Effector memory CD8-positive, alpha-beta T cell (primary cell): ENCODE measurements at regions not wholly inside any gene's neighbourhood (a gene's known extent, or its start where the extent isn't known, plus 50 kb on each side); places are given as distances from the start of the nearest gene placed in this dataset.
A peak's percentile ranks its signal among the peaks of the same experiment; 100 is the strongest.

ENCODE experiments used
- ATAC-seq: fragments of 150-1000 bp; cut with Tn5 transposase; replicated peaks from 2 replicates; pipeline ENCODE4 v1.10.0; 2021; ENCODE audit warnings: mild to moderate bottlenecking, moderate library complexity
- DNase-seq, 3 experiments: peaks; one replicate each; pipeline ENCODE4 v3.0.0; 2021
- H3K27ac Mint-ChIP-seq, 2 donors: one replicate each; pipeline ENCODE4 v1.8.0; 2022; ENCODE audit warnings: mild to moderate bottlenecking in 2 of 2, mixed read lengths in 2 of 2, moderate library complexity in 2 of 2
- H3K27me3 Mint-ChIP-seq, 2 donors: one replicate each; pipeline ENCODE4 v1.8.0; 2022; ENCODE audit warnings: mixed read lengths in 2 of 2
- H3K36me3 Mint-ChIP-seq: one replicate; pipeline ENCODE4 v1.8.0; 2022; ENCODE audit warnings: mild to moderate bottlenecking, moderate library complexity, mixed read lengths; ENCODE audit not compliant: insufficient read depth
- H3K4me1 Mint-ChIP-seq, 2 donors: one replicate each; pipeline ENCODE4 v1.8.0; 2022; ENCODE audit warnings: low read depth in 2 of 2, mixed read lengths in 2 of 2
- H3K4me3 Mint-ChIP-seq, 2 donors: one replicate each; pipeline ENCODE4 v1.8.0; 2022; ENCODE audit warnings: mild to moderate bottlenecking in 2 of 2, mixed read lengths in 2 of 2, moderate library complexity in 2 of 2
- H3K9me3 Mint-ChIP-seq, 2 donors: one replicate each; pipeline ENCODE4 v1.8.0; 2022; ENCODE audit warnings: mixed read lengths in 2 of 2

- Mint-ChIP-seq H3K4me1 (peaks cover 3 to 6% of the 10 kb centered on the region in 2 donors), H3K4me3 (no peak overlapping the region), H3K36me3 (no peaks in the 10 kb centered on the region), H3K9me3 (no peaks in the 10 kb centered on the region), H3K27ac (no peak overlapping the region), H3K27me3 (peaks cover 44 to 65% of the 10 kb centered on the region in 2 donors)
- ATAC-seq (no peak), DNase-seq (no peak)
Observed at GRCh38 chr12:93165384-93165932, 212.3 kb upstream of the NUDT4 start.

GRCh38 chr12:93166541-93167307 lies 211.0 kb upstream of the NUDT4 start:
- peaks cover 3 to 6% of the 10 kb centered on the region in 2 donors for H3K4me1 Mint-ChIP-seq
- no peak overlapping the region for H3K4me3 Mint-ChIP-seq
- ATAC-seq (no peak), DNase-seq (no peak)
- H3K27ac Mint-ChIP-seq: no peak overlapping the region
- peaks cover 44 to 57% of the 10 kb centered on the region in 2 donors for H3K27me3 Mint-ChIP-seq
- no peaks in the 10 kb centered on the region for H3K9me3 Mint-ChIP-seq
- H3K36me3 Mint-ChIP-seq: no peaks in the 10 kb centered on the region

GRCh38 chr12:93167331-93167730 lies 210.4 kb upstream of the NUDT4 start:
- Mint-ChIP-seq H3K4me3 (no peak overlapping the region), H3K27me3 (peaks cover 44 to 57% of the 10 kb centered on the region in 2 donors), H3K27ac (no peak overlapping the region), H3K36me3 (no peaks in the 10 kb centered on the region), H3K4me1 (peaks cover 3 to 6% of the 10 kb centered on the region in 2 donors), H3K9me3 (no peaks in the 10 kb centered on the region)
- no peak for DNase-seq
- no peak for ATAC-seq

- DNase-seq (no peak), ATAC-seq (no peak)
- no peak overlapping the region for H3K27ac Mint-ChIP-seq
- H3K9me3 Mint-ChIP-seq: no peaks in the 10 kb centered on the region
- H3K4me1 Mint-ChIP-seq: peaks cover 3 to 6% of the 10 kb centered on the region in 2 donors
- peaks cover 44 to 53% of the 10 kb centered on the region in 2 donors for H3K27me3 Mint-ChIP-seq
- H3K36me3 Mint-ChIP-seq: no peaks in the 10 kb centered on the region
- peak overlapping the region; percentile 54 to 56 for H3K4me3 Mint-ChIP-seq
Observed at GRCh38 chr12:93167841-93168492, 209.8 kb upstream of the NUDT4 start.

- DNase-seq (no peak), ATAC-seq (no peak)
- no peak overlapping the region for H3K27ac Mint-ChIP-seq
- peaks cover 3 to 6% of the 10 kb centered on the region in 2 donors for H3K4me1 Mint-ChIP-seq
- no peaks in the 10 kb centered on the region for H3K36me3 Mint-ChIP-seq
- no peaks in the 10 kb centered on the region for H3K9me3 Mint-ChIP-seq
- peaks cover 37 to 45% of the 10 kb centered on the region in 2 donors for H3K27me3 Mint-ChIP-seq
- H3K4me3 Mint-ChIP-seq: peak overlapping the region in 1 of 2 donors; percentile 54
Observed at GRCh38 chr12:93168751-93169150, 209.0 kb upstream of the NUDT4 start.

GRCh38 chr12:93169536-93169935 lies 208.2 kb upstream of the NUDT4 start:
- Mint-ChIP-seq H3K4me3 (no peak overlapping the region), H3K27me3 (peaks cover 33 to 40% of the 10 kb centered on the region in 2 donors), H3K36me3 (no peaks in the 10 kb centered on the region), H3K4me1 (peaks cover 3 to 6% of the 10 kb centered on the region in 2 donors), H3K27ac (no peak overlapping the region), H3K9me3 (no peaks in the 10 kb centered on the region)
- DNase-seq (no peak), ATAC-seq (no peak)

GRCh38 chr12:93170928-93171327 lies 206.8 kb upstream of the NUDT4 start:
- H3K36me3 Mint-ChIP-seq: no peaks in the 10 kb centered on the region
- peaks cover 22 to 26% of the 10 kb centered on the region in 2 donors for H3K27me3 Mint-ChIP-seq
- H3K9me3 Mint-ChIP-seq: no peaks in the 10 kb centered on the region
- no peak overlapping the region for H3K4me3 Mint-ChIP-seq
- H3K27ac Mint-ChIP-seq: no peak overlapping the region
- DNase-seq (no peak), ATAC-seq (no peak)
- peaks cover 3 to 6% of the 10 kb centered on the region in 2 donors for H3K4me1 Mint-ChIP-seq

GRCh38 chr12:93173178-93173957 lies 204.4 kb upstream of the NUDT4 start:
- no peak overlapping the region for H3K27ac Mint-ChIP-seq
- H3K9me3 Mint-ChIP-seq: no peaks in the 10 kb centered on the region
- H3K36me3 Mint-ChIP-seq: no peaks in the 10 kb centered on the region
- no peak overlapping the region for H3K4me3 Mint-ChIP-seq
- peaks cover 0 to 1% of the 10 kb centered on the region in 2 donors for H3K27me3 Mint-ChIP-seq
- ATAC-seq: no peak
- H3K4me1 Mint-ChIP-seq: no peaks in the 10 kb centered on the region
- DNase-seq: no peak

- DNase-seq (no peak), ATAC-seq (no peak)
- Mint-ChIP-seq H3K4me3 (no peak overlapping the region), H3K27ac (no peak overlapping the region), H3K36me3 (no peaks in the 10 kb centered on the region), H3K27me3 (no peaks in the 10 kb centered on the region), H3K4me1 (no peaks in the 10 kb centered on the region), H3K9me3 (no peaks in the 10 kb centered on the region)
Observed at GRCh38 chr12:93174048-93174447, 203.7 kb upstream of the NUDT4 start.

- Mint-ChIP-seq H3K4me3 (no peak overlapping the region), H3K36me3 (no peaks in the 10 kb centered on the region), H3K27ac (no peak overlapping the region), H3K27me3 (peaks cover 0 to 1% of the 10 kb centered on the region in 2 donors), H3K9me3 (no peaks in the 10 kb centered on the region), H3K4me1 (no peaks in the 10 kb centered on the region)
- DNase-seq (no peak), ATAC-seq (no peak)
Observed at GRCh38 chr12:93174473-93174872, 203.3 kb upstream of the NUDT4 start.

- H3K27ac Mint-ChIP-seq: no peak overlapping the region
- no peak for ATAC-seq
- H3K27me3 Mint-ChIP-seq: peaks cover 0 to 6% of the 10 kb centered on the region in 2 donors
- no peak for DNase-seq
- H3K4me3 Mint-ChIP-seq: no peak overlapping the region
- H3K4me1 Mint-ChIP-seq: no peaks in the 10 kb centered on the region
- no peaks in the 10 kb centered on the region for H3K9me3 Mint-ChIP-seq
- no peaks in the 10 kb centered on the region for H3K36me3 Mint-ChIP-seq
Observed at GRCh38 chr12:93176165-93176564, 201.6 kb upstream of the NUDT4 start.

- H3K4me3 Mint-ChIP-seq: no peak overlapping the region
- H3K27me3 Mint-ChIP-seq: peaks cover 0 to 6% of the 10 kb centered on the region in 2 donors
- H3K36me3 Mint-ChIP-seq: no peaks in the 10 kb centered on the region
- no peaks in the 10 kb centered on the region for H3K4me1 Mint-ChIP-seq
- ATAC-seq (no peak), DNase-seq (no peak)
- no peaks in the 10 kb centered on the region for H3K9me3 Mint-ChIP-seq
- no peak overlapping the region for H3K27ac Mint-ChIP-seq
Observed at GRCh38 chr12:93176610-93177126, 201.1 kb upstream of the NUDT4 start.
